GM12864 (cell line): ENCODE measurements at regions not wholly inside any gene's neighbourhood (a gene's known extent, or its start where the extent isn't known, plus 50 kb on each side); places are given as distances from the start of the nearest gene placed in this dataset.

Source experiments
- DNase-seq: peaks from one replicate; pipeline ENCODE4 v3.0.0-alpha.2; 2011; ENCODE audit warnings: low read depth
- H3K4me3 ChIP-seq: 2 replicates; pipeline ENCODE4 v1.5.1; 2011; ENCODE audit warnings: mild to moderate bottlenecking, low read depth, low read length, control low read depth
- TF ChIP-seq, protein P1 (sequence below): IDR thresholded peaks from 2 replicates; pipeline ENCODE4 v1.5.1; 2011; ENCODE audit warnings: low read depth, mild to moderate bottlenecking, moderate library complexity, low read length, control low read depth, inconsistent platforms; ENCODE audit errors: missing control alignments

DNA sequence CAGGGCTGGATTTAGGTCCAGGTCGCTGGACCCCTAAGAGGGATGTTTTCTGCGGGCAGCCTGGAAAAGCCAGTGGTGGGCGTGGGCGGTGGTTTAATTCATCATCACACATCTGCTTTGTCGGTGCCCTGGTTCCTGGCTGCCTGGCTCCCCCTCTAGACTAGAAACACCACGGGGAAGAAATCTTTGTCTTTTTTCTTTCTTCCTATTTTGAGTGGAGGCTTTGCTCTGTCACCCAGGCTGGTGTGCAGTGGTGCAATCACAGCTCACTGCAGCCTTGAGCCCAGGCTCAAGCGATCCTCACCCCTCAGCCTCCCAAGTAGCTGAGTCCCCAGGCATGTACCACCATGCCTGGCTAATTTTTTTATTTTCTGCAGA is 86.6 kb upstream of the LINC01488 start:
- TF ChIP-seq, protein P1, sequence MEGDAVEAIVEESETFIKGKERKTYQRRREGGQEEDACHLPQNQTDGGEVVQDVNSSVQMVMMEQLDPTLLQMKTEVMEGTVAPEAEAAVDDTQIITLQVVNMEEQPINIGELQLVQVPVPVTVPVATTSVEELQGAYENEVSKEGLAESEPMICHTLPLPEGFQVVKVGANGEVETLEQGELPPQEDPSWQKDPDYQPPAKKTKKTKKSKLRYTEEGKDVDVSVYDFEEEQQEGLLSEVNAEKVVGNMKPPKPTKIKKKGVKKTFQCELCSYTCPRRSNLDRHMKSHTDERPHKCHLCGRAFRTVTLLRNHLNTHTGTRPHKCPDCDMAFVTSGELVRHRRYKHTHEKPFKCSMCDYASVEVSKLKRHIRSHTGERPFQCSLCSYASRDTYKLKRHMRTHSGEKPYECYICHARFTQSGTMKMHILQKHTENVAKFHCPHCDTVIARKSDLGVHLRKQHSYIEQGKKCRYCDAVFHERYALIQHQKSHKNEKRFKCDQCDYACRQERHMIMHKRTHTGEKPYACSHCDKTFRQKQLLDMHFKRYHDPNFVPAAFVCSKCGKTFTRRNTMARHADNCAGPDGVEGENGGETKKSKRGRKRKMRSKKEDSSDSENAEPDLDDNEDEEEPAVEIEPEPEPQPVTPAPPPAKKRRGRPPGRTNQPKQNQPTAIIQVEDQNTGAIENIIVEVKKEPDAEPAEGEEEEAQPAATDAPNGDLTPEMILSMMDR = no peak
- DNase-seq = no peak
- no peak overlapping the region for H3K4me3 ChIP-seq

DNA sequence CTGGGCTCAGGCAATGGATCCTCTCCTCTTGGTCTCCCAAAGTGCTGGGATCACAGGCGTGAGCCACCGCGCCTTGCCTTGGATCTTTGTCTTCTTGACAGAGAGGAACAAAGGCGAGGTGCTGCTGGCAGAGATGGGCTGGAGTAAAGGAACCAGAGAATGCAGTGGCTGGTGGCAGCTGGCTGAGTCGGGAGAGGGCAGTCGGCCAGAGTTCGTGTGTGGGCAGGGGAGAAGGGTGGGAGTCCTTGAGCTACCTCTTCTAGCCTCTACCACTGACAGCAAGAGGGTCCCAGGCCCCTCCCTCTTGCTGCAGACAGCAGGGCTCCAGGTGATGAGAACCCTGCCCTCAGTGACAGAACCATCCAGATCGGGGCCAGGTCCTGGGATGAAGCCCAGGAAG is 86.2 kb upstream of the LINC01488 start:
- DNase-seq = no peak
- H3K4me3 ChIP-seq = no peak overlapping the region
- TF ChIP-seq, protein P1 = no peak

DNA sequence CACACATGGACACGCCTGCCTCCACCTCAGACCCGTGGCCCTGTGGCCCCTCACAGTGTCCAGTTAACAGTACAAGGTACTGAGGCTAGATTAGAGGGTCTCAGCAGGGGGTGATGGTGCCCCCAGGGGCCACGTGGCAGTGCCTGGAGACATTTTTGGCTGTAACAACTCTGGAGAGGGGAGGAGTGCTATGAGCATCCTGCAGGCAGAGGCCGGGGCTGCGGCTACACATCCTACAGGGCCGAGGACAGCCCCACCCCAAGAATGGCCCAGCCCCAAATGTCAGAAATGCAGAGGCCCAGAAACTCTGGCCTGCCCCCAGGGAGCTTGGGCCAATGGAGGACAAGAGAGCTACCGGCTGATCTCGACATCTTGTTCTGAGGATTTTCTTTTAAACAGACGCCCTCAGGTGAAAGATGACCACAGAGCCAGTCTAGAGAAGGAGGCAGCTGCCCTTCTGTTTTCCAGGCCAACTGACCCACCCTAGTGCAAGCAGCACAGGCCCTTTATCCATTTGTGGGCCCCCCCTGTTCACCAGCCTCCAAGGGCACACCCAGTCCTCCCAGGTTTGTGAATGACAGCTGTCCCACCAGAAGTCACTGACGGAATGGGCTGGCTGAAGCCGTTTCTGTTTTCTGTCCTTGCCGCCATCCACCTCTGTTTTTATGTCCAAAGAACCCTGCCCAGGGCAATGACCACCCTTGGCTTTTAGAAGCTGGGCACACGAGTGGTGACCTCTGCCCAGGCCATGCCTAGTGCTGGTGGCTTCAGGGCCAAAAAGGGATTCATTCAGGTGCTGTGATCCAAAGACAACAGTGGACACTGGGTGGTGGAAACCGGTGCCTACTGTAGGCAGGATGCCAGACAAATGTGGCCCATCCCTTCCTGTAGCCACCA is 85.2 kb upstream of the LINC01488 start:
- TF ChIP-seq, protein P1 = no peak
- H3K4me3 ChIP-seq = no peak overlapping the region
- no peak for DNase-seq

DNA sequence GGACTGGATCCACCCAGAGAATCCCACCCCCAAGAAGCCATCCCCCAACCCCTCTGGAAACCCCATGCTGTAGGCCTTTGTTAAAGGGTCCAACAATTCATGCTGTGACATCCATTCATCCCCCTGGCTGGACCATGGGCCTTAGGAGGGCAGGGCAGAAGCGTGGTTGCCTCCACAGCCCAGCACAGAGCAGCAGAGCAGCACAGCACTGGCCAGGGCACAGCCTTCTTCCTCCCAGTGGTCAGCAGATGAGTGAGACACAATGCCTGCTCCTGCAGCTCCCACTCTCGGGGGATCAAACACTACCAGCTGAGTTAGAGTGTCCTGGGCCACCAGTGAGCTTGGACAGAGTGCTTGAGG is 84.5 kb upstream of the LINC01488 start:
- TF ChIP-seq, protein P1 = no peak
- DNase-seq = no peak
- H3K4me3 ChIP-seq = no peak overlapping the region

DNA sequence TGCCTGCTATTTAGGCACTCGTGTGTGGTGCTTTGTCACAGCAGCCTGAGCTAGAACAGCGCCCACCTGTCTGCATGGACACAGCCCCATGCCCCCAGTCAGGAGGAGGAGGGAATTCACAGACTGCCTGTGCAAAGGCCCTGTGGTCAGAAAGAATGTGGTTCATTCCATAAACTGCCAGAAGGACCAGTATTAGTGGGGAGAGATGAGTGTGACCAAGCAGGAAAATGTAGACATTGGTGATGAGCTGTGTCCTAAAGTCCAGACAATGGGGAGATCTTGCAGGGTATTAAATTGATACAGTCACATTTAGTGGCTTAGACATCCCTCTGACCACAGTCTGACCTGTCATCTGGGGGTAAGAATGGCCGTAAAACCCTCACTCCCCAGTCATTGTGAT is 83.7 kb upstream of the LINC01488 start:
- H3K4me3 ChIP-seq = no peak overlapping the region
- DNase-seq = no peak
- TF ChIP-seq, protein P1 = no peak

DNA sequence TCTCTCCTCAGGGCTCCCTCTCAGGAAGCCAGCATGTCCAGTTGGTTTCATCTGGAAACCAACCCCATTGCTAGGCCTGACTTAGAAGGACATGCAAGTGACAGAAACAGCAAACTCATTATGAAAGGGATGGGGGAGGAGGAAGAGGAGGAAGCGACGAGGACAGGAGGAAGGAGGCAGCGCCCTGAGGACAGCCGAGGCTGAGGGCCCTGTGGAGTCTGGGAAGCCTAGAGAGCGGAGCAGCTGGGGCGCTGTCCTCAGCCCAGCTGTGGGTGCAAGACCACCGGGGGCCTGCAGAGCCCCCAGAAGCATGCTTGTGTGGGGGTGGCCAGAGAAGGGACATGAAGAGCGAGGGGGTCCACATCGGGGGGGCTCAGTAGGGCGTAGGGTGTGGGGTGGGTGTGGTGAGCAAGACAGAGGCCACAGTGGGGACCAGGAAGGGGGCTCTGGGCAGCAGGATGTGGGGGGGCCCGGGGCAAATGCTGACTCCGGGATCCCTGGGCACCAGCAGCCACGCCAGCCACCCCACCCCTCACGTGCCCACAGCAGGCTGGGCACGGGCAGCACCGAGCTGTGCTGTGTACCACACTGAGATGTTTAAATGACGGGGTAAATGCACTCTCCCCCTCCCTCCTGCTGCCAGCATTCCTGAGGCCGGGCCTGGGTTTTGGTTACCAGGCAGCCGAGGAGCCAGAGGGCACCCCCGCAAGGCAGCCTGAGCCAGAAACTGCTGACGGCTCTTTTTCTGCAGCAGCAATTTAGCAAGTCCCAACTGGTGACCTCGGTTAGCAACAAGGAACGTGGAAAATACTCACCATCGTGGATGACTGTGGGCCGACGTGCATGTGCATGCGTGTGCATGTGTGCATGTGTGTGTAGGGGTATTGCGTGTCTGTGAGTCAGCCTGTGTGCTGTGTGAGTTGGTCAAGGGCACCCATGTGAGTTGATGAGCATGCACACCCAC is 82.7 kb upstream of the LINC01488 start:
- TF ChIP-seq, protein P1 = no peak
- H3K4me3 ChIP-seq = no peak overlapping the region
- DNase-seq = no peak
